Femur (tissue), 1 donor: ENCODE measurements at regions not wholly inside any gene's neighbourhood (a gene's known extent, or its start where the extent isn't known, plus 50 kb on each side); places are given as distances from the start of the nearest gene placed in this dataset.
"Not testable (repeated sequence)": the region's sequence is repeated elsewhere in the genome, so short reads cannot be mapped to it uniquely, and the experiment has no call there.

Experiments
- DNase-seq: peaks from one replicate; pipeline ENCODE4 v3.0.0-alpha.2; 2017

GRCh38 chr7:68805159-68805558 lies 793.1 kb upstream of the AUTS2 start:
- DNase-seq: no peak

- no peak for DNase-seq
Observed at GRCh38 chr7:68807666-68808065, 790.6 kb upstream of the AUTS2 start.

- DNase-seq: no peak
Observed at GRCh38 chr7:68813551-68814080, 784.7 kb upstream of the AUTS2 start.

- no peak for DNase-seq
Observed at GRCh38 chr7:68816491-68816890, 781.8 kb upstream of the AUTS2 start.

GRCh38 chr7:68820321-68820720 lies 778.0 kb upstream of the AUTS2 start:
- no peak for DNase-seq

GRCh38 chr7:68821846-68822245 lies 776.4 kb upstream of the AUTS2 start:
- DNase-seq: no peak

- DNase-seq: no peak
Observed at GRCh38 chr7:68823996-68824780, 774.1 kb upstream of the AUTS2 start.

- DNase-seq: no peak
Observed at GRCh38 chr7:68828575-68828974, 769.7 kb upstream of the AUTS2 start.

GRCh38 chr7:68833422-68833821 lies 764.9 kb upstream of the AUTS2 start:
- DNase-seq: no peak

- no peak for DNase-seq
Observed at GRCh38 chr7:68839014-68839413, 759.3 kb upstream of the AUTS2 start.

GRCh38 chr7:68840991-68841390 lies 757.3 kb upstream of the AUTS2 start:
- DNase-seq: peak; percentile 36

GRCh38 chr7:68843985-68844384 lies 754.3 kb upstream of the AUTS2 start:
- DNase-seq: not testable (repeated sequence)

GRCh38 chr7:68846811-68847325 lies 751.4 kb upstream of the AUTS2 start:
- no peak for DNase-seq

GRCh38 chr7:68853254-68853653 lies 745.0 kb upstream of the AUTS2 start:
- no peak for DNase-seq

GRCh38 chr7:68857571-68857970 lies 740.7 kb upstream of the AUTS2 start:
- no peak for DNase-seq

GRCh38 chr7:68858497-68858896 lies 739.8 kb upstream of the AUTS2 start:
- no peak for DNase-seq

- DNase-seq: no peak
Observed at GRCh38 chr7:68861171-68861570, 737.1 kb upstream of the AUTS2 start.

- no peak for DNase-seq
Observed at GRCh38 chr7:68862261-68862660, 736.0 kb upstream of the AUTS2 start.

GRCh38 chr7:68862736-68863135 lies 735.5 kb upstream of the AUTS2 start:
- DNase-seq: no peak

GRCh38 chr7:68865351-68866199 lies 732.7 kb upstream of the AUTS2 start:
- no peak for DNase-seq

GRCh38 chr7:68866200-68866570 lies 732.1 kb upstream of the AUTS2 start:
- DNase-seq: no peak

- DNase-seq: not testable (repeated sequence)
Observed at GRCh38 chr7:68866721-68867120, 731.6 kb upstream of the AUTS2 start.

- no peak for DNase-seq
Observed at GRCh38 chr7:68868978-68869377, 729.3 kb upstream of the AUTS2 start.

GRCh38 chr7:68873616-68874015 lies 724.7 kb upstream of the AUTS2 start:
- no peak for DNase-seq
